Esophagus squamous epithelium (tissue), 5 donors: ENCODE measurements at regions not wholly inside any gene's neighbourhood (a gene's known extent, or its start where the extent isn't known, plus 50 kb on each side); places are given as distances from the start of the nearest gene placed in this dataset.

Experiments used
- DNase-seq: peaks from one replicate; lab custom pipeline; 2025; lab: John Stamatoyannopoulos, UW
- H3K27ac ChIP-seq, 4 donors: fragments of 200-600 bp; sonication (generic); one replicate each; pipeline ENCODE4 v1.5.1; 2016 to 2019; ENCODE audit warnings: mild to moderate bottlenecking in 1 of 4
- H3K27me3 ChIP-seq, 4 donors: fragments of 200-600 bp; sonication (generic); 1 replicate in 3 of 4; 2 replicates in 1 of 4; pipeline versions ENCODE4 v1.5.1 to v1.6.0; 2017 to 2021; ENCODE audit warnings: antibody characterized with exemption in 1 of 4
- H3K36me3 ChIP-seq, 3 donors: fragments of 200-600 bp; sonication (generic); one replicate each; pipeline ENCODE4 v1.5.1; 2016 to 2019
- H3K4me1 ChIP-seq, 3 donors: fragments of 200-600 bp; sonication (generic); one replicate each; pipeline ENCODE4 v1.5.1; 2017 to 2019
- H3K4me3 ChIP-seq, 4 donors: fragments of 200-600 bp; sonication (generic); 1 replicate in 3 of 4; 2 replicates in 1 of 4; pipeline ENCODE4 v1.5.1; 2016 to 2019; ENCODE audit warnings: mild to moderate bottlenecking in 2 of 4, moderate library complexity in 1 of 4
- H3K9me3 ChIP-seq, 3 donors: fragments of 200-600 bp; sonication (generic); one replicate each; pipeline ENCODE4 v1.5.1; 2016 to 2019
- CTCF ChIP-seq, 6 experiments: fragments of 450-650 bp in 4 of 6; fragments of 200-600 bp in 2 of 6; sonication (generic) in 2 of 6; IDR thresholded peaks; one replicate each; pipeline ENCODE4 v1.5.1; 2016 to 2019; ENCODE audit warnings: antibody characterized with exemption in 6 of 6, mild to moderate bottlenecking in 4 of 6, moderate library complexity in 4 of 6
- POLR2A ChIP-seq, 4 donors: fragments of 450-650 bp; IDR thresholded peaks; one replicate each; pipeline ENCODE4 v1.6.1; 2017; ENCODE audit warnings: antibody characterized with exemption in 4 of 4, mild to moderate bottlenecking in 4 of 4, moderate library complexity in 3 of 4
- whole genome bisulfite sequencing, 2 donors: methylation state at CpG; one replicate each; pipeline ENCODE4 v1.1.5; 2018; 5-methylcytosine and 5-hydroxymethylcytosine counted together
- intact Hi-C: fragments of 100-400 bp; cut with DNase I; formaldehyde crosslinking; loops from one replicate; pipeline ENCODE4 v1.15.0; 2022
- donor health status: DM: yes; HTN: yes; CAD: no.

DNA sequence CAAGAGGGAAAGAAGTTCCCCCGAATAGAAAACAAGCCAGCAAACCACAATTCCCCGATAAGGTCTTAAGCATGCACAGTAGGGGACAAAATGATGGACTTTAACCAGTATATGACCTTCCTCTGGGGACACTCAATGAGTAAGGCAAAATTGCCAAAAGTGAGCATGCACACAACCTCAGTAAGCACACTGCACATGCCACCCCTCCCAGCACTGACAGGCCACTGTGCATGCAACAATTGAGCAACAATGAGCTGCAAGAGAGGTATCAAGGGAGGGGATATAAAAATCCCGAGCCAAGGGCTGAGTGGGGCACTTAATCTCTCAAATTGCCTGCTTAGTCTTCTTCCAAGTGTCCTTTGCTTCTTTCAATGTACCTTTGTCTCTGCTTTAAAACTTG, 935.8 kb upstream of the SLC39A10 start:
- Histone ChIP-seq H3K27me3 (no peaks in the 10 kb centered on the region), H3K9me3 (no peaks in the 10 kb centered on the region), H3K27ac (no peak overlapping the region), H3K36me3 (no peaks in the 10 kb centered on the region), H3K4me1 (no peaks in the 10 kb centered on the region), H3K4me3 (no peak overlapping the region)
- TF ChIP-seq POLR2A (IDR thresholded peaks at IDR 0.05) (no peak), CTCF (IDR thresholded peaks at IDR 0.05) (no peak)
- 66 to 69% methylated on average over 3 of the region's 3 CpGs for WGBS, 2 donors
- intact Hi-C loops: no loop called here
- no peak for DNase-seq

DNA sequence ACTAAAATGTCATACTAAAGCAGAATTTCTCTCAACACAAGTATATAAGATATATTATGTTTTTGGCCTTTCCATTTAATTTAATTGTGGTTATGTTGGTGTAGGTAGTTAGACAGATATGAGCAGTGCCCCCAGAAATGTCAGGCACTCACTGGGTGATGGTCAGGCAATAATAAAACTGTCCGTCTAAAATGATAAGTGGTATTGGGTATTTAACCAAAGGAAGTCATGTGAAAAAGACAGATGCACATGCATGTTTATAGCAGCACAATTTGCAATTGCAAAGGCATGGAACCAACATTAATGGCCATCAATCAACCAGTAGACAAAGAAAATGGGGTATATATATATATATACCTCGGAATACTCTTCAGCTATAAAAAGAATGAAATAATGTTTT, 936.6 kb upstream of the SLC39A10 start:
- intact Hi-C loops: no loop called here
- Histone ChIP-seq H3K4me3 (no peak overlapping the region), H3K4me1 (no peaks in the 10 kb centered on the region), H3K27me3 (no peaks in the 10 kb centered on the region), H3K36me3 (no peaks in the 10 kb centered on the region), H3K27ac (no peak overlapping the region), H3K9me3 (no peaks in the 10 kb centered on the region)
- 77 to 82% methylated on average over 2 of the region's 2 CpGs for WGBS, 2 donors
- DNase-seq: no peak
- TF ChIP-seq POLR2A (IDR thresholded peaks at IDR 0.05) (no peak), CTCF (IDR thresholded peaks at IDR 0.05) (no peak)

DNA sequence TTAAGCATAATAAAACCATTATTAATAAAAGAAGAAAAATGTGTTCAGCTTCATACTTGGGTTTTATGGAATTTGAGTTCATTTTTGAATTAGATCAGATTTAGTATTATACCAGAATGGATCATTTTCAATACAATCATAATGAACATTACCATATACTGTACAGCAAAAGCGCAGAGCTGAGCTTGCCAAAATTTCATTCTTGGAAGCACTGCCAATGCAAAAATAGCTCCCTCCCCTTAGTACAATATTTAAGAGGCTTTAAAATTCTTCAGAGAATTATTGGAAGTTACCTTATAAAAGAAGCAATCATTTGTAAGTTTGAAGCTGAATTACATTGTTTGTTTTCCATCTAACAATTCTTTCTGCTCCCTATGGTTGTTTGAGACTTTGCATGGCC, 938.1 kb upstream of the SLC39A10 start:
- no peak for TF ChIP-seq CTCF (IDR thresholded peaks at IDR 0.05)
- no peaks in the 10 kb centered on the region for H3K4me1 ChIP-seq
- intact Hi-C loops: no loop called here
- H3K4me3 ChIP-seq: no peak overlapping the region
- no peak for DNase-seq
- H3K27ac ChIP-seq: no peak overlapping the region
- no peaks in the 10 kb centered on the region for H3K36me3 ChIP-seq
- 69 to 92% methylated on average over 1 of the region's 1 CpG for WGBS, 2 donors
- no peaks in the 10 kb centered on the region for H3K27me3 ChIP-seq
- no peaks in the 10 kb centered on the region for H3K9me3 ChIP-seq

GRCh38 chr2:194714541-194714940, 942.5 kb upstream of the SLC39A10 start:
- 63 to 73% methylated on average over 1 of the region's 1 CpG for WGBS, 2 donors
- Histone ChIP-seq H3K9me3 (no peaks in the 10 kb centered on the region), H3K4me1 (no peaks in the 10 kb centered on the region), H3K27me3 (no peaks in the 10 kb centered on the region), H3K36me3 (no peaks in the 10 kb centered on the region), H3K4me3 (no peak overlapping the region), H3K27ac (no peak overlapping the region)
- intact Hi-C loops: no loop called here
- DNase-seq: no peak
- no peak for TF ChIP-seq POLR2A (IDR thresholded peaks at IDR 0.05)
- TF ChIP-seq CTCF (IDR thresholded peaks at IDR 0.05): no peak

- Histone ChIP-seq H3K4me3 (no peak overlapping the region), H3K36me3 (no peaks in the 10 kb centered on the region), H3K4me1 (no peaks in the 10 kb centered on the region), H3K27me3 (no peaks in the 10 kb centered on the region), H3K27ac (no peak overlapping the region), H3K9me3 (no peaks in the 10 kb centered on the region)
- intact Hi-C loops: no loop called here
- TF ChIP-seq CTCF (IDR thresholded peaks at IDR 0.05) (no peak), POLR2A (IDR thresholded peaks at IDR 0.05) (no peak)
- WGBS, 2 donors: 37 to 42% methylated on average over 3 of the region's 3 CpGs
- DNase-seq: no peak
These were observed 947.2 kb upstream of the SLC39A10 start for GRCh38 chr2:194709840-194710239.
